ENCODE measurements at regions not wholly inside any gene's neighbourhood (a gene's known extent, or its start where the extent isn't known, plus 50 kb on each side); places are given as distances from the start of the nearest gene placed in this dataset.
A peak's percentile ranks its signal among the peaks of the same experiment; 100 is the strongest.

DNA sequence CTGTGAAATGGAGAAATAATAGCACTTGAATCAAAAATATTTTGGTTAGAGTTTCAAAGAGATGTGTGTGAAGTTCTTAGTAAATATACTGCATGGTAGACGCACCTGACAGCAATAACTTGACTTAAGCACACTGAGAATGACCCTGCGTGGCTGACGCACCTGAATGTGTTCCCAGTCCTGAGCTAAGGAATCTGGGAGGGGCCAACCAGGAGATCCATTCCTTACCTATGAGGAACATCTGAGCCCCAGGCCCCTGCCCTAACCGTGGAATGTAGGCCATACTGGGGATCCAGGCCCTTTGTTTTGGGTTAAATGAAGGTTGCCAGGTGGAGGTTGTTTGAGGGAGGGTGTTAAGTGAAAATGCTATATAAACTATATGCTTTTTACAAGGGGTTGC, 284.4 kb downstream of the RBM43 start:
- no peaks in the 10 kb centered on the region for H3K27me3 Mint-ChIP-seq (ENCODE audit: low read depth)
- H3K4me1 Mint-ChIP-seq: peaks cover 58% of the 10 kb centered on the region
- H3K9me3 Mint-ChIP-seq: peaks cover 13% of the 10 kb centered on the region
- TF ChIP-seq, protein P1, sequence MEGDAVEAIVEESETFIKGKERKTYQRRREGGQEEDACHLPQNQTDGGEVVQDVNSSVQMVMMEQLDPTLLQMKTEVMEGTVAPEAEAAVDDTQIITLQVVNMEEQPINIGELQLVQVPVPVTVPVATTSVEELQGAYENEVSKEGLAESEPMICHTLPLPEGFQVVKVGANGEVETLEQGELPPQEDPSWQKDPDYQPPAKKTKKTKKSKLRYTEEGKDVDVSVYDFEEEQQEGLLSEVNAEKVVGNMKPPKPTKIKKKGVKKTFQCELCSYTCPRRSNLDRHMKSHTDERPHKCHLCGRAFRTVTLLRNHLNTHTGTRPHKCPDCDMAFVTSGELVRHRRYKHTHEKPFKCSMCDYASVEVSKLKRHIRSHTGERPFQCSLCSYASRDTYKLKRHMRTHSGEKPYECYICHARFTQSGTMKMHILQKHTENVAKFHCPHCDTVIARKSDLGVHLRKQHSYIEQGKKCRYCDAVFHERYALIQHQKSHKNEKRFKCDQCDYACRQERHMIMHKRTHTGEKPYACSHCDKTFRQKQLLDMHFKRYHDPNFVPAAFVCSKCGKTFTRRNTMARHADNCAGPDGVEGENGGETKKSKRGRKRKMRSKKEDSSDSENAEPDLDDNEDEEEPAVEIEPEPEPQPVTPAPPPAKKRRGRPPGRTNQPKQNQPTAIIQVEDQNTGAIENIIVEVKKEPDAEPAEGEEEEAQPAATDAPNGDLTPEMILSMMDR (IDR thresholded peaks at IDR 0.05; ENCODE audit: unreplicated experiment): no peak
- no peaks in the 10 kb centered on the region for H3K36me3 Mint-ChIP-seq
- peak overlapping the region; percentile 85 for H3K27ac Mint-ChIP-seq
- DNase-seq (ENCODE audit: low spot score in 2 of 2, unreplicated experiment in 2 of 2): no peak
- no peak overlapping the region for H3K4me3 Mint-ChIP-seq

DNA sequence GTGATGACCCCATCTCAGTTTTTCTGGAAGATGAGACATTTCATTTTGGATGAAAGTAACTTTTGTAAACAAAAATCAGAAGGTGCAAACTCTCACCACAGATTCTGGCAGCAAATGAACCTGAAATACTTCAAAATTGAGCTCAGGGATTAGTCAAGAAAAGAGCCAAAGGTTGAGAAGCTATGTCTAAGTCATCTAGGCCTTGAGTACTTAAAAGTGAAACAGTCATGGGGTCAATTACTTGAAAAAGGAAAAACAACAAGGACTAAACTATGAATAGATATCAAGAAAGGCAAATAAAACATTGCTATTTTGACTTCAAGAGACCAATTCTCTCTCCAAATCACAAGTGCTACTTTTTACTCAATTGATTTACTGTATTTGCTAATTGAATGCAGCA, 285.1 kb downstream of the RBM43 start:
- Mint-ChIP-seq H3K9me3 (peaks cover 18% of the 10 kb centered on the region), H3K27me3 (ENCODE audit: low read depth) (no peaks in the 10 kb centered on the region), H3K4me1 (peaks cover 52% of the 10 kb centered on the region), H3K4me3 (no peak overlapping the region), H3K27ac (peak overlapping the region; percentile 14), H3K36me3 (no peaks in the 10 kb centered on the region)
- no peak for DNase-seq (ENCODE audit: low spot score in 2 of 2, unreplicated experiment in 2 of 2)
- TF ChIP-seq, protein P1 (IDR thresholded peaks at IDR 0.05; ENCODE audit: unreplicated experiment): no peak

DNA sequence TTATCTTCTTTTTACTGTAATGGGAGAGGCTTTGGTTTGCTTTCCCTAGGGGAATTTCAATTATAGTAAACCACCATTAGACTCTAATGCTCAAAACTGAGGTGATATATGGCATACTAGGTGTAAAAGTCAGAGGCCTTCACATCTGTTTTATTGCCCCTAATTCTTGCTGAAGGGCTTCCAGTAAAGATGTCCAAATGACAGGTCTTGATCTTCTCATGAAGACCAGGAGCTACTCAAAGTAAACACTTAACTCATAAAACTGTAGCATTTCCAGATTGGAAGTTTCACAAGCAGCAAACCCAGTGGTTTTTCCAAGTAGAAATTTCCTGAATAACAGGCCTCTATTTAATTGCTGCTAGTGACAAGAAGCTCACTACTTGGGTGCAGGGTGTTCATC, 286.8 kb downstream of the RBM43 start:
- DNase-seq (ENCODE audit: low spot score in 2 of 2, unreplicated experiment in 2 of 2): no peak
- Mint-ChIP-seq H3K9me3 (peaks cover 33% of the 10 kb centered on the region), H3K27me3 (ENCODE audit: low read depth) (no peaks in the 10 kb centered on the region), H3K4me1 (peaks cover 43% of the 10 kb centered on the region), H3K27ac (no peak overlapping the region), H3K4me3 (no peak overlapping the region), H3K36me3 (peaks cover 10% of the 10 kb centered on the region)
- TF ChIP-seq, protein P1 (IDR thresholded peaks at IDR 0.05; ENCODE audit: unreplicated experiment): no peak

DNA sequence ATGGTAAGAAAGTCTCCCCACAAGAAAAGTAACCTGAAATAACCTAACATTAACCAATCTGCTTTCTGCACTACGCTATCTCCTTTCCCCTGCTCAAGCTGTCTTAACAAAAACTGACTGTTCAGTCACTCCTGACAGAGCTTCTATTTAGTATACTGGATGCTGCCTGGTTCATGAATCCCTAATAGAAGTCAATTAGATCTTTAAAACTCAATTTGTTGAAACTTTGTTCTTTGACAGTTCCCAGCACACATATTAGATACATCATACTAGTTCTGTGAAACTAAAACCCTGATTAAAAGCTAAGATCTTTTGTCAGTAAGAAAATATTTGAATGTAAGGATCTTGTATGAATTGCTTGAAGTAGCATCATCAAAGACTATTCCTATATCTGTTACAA, 287.4 kb downstream of the RBM43 start:
- Mint-ChIP-seq H3K27ac (no peak overlapping the region), H3K4me3 (no peak overlapping the region), H3K36me3 (peaks cover 10% of the 10 kb centered on the region), H3K9me3 (peaks cover 33% of the 10 kb centered on the region), H3K4me1 (peaks cover 38% of the 10 kb centered on the region), H3K27me3 (ENCODE audit: low read depth) (no peaks in the 10 kb centered on the region)
- TF ChIP-seq, protein P1 (IDR thresholded peaks at IDR 0.05; ENCODE audit: unreplicated experiment): no peak
- DNase-seq (ENCODE audit: low spot score in 2 of 2, unreplicated experiment in 2 of 2): no peak

DNA sequence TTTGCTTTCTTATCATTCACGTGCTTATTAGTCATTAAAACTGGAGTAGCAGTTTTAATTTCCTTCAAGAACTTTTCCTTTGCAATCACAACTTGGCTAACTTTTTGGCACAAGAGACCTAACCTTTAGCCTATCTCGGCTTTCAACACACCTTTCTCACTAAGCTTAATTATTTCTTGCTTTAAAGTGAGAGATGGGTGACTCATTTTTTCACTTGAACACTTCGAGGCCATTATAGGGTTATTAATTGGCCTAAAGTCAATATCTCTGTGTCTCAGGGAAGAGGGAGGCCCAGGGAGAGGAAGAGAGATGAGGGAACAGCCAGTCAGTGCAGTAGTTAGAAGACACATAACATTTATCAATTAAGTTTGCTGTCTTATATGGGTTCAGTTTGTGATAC, 289.8 kb downstream of the RBM43 start:
- Mint-ChIP-seq H3K36me3 (peaks cover 10% of the 10 kb centered on the region), H3K9me3 (peaks cover 33% of the 10 kb centered on the region), H3K27me3 (ENCODE audit: low read depth) (no peaks in the 10 kb centered on the region), H3K27ac (no peak overlapping the region), H3K4me3 (no peak overlapping the region), H3K4me1 (peaks cover 19% of the 10 kb centered on the region)
- TF ChIP-seq, protein P1 (IDR thresholded peaks at IDR 0.05; ENCODE audit: unreplicated experiment): no peak
- no peak for DNase-seq (ENCODE audit: low spot score in 2 of 2, unreplicated experiment in 2 of 2)

DNA sequence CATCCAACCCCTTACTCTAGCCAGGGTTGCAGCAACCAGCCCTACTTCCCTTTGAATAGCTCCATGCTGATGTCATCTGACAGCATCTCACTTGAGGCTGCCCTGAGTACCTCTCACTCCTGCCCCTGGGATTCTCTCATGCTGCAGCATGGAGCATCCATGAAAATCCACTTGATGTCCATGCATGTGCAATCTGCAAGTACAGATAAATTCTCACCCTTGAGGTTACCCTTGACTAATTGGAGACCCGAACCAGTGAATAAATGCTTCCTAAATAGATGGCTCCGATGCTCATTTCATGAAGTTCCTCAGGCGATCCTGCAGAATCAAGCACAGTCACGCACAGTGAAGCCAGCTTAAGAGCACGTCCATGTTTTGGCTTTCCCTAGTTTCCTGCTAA, 298.3 kb downstream of the RBM43 start:
- H3K9me3 Mint-ChIP-seq: peaks cover 3% of the 10 kb centered on the region
- H3K4me1 Mint-ChIP-seq: peaks cover 2% of the 10 kb centered on the region
- H3K27me3 Mint-ChIP-seq (ENCODE audit: low read depth): no peaks in the 10 kb centered on the region
- DNase-seq (ENCODE audit: low spot score in 2 of 2, unreplicated experiment in 2 of 2): no peak
- no peak overlapping the region for H3K27ac Mint-ChIP-seq
- H3K36me3 Mint-ChIP-seq: peaks cover 7% of the 10 kb centered on the region
- H3K4me3 Mint-ChIP-seq: no peak overlapping the region
- TF ChIP-seq, protein P1 (IDR thresholded peaks at IDR 0.05; ENCODE audit: unreplicated experiment): no peak

All from mesothelial cell of epicardium (in vitro differentiated cells).